ENCODE measurements at regions not wholly inside any gene's neighbourhood (a gene's known extent, or its start where the extent isn't known, plus 50 kb on each side); places are given as distances from the start of the nearest gene placed in this dataset.

GRCh38 chr15:98431171-98431570 is 217.2 kb upstream of the IGF1R start:
- Mint-ChIP-seq H3K4me3 (no peak overlapping the region), H3K27me3 (ENCODE audit: low read depth) (peaks cover 71% of the 10 kb centered on the region), H3K36me3 (ENCODE audit: low read depth) (no peaks in the 10 kb centered on the region), H3K4me1 (peaks cover 16% of the 10 kb centered on the region), H3K27ac (no peak overlapping the region), H3K9me3 (peaks cover 7% of the 10 kb centered on the region)
- TF ChIP-seq, protein P1, sequence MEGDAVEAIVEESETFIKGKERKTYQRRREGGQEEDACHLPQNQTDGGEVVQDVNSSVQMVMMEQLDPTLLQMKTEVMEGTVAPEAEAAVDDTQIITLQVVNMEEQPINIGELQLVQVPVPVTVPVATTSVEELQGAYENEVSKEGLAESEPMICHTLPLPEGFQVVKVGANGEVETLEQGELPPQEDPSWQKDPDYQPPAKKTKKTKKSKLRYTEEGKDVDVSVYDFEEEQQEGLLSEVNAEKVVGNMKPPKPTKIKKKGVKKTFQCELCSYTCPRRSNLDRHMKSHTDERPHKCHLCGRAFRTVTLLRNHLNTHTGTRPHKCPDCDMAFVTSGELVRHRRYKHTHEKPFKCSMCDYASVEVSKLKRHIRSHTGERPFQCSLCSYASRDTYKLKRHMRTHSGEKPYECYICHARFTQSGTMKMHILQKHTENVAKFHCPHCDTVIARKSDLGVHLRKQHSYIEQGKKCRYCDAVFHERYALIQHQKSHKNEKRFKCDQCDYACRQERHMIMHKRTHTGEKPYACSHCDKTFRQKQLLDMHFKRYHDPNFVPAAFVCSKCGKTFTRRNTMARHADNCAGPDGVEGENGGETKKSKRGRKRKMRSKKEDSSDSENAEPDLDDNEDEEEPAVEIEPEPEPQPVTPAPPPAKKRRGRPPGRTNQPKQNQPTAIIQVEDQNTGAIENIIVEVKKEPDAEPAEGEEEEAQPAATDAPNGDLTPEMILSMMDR (IDR thresholded peaks at IDR 0.05; ENCODE audit: unreplicated experiment in 3 of 3), result no peak

- H3K27me3 Mint-ChIP-seq (ENCODE audit: low read depth), result peaks cover 67% of the 10 kb centered on the region
- H3K9me3 Mint-ChIP-seq, result peaks cover 7% of the 10 kb centered on the region
- H3K36me3 Mint-ChIP-seq (ENCODE audit: low read depth), result no peaks in the 10 kb centered on the region
- H3K27ac Mint-ChIP-seq, result no peak overlapping the region
- H3K4me3 Mint-ChIP-seq, result no peak overlapping the region
- TF ChIP-seq, protein P1 (IDR thresholded peaks at IDR 0.05; ENCODE audit: unreplicated experiment in 3 of 3), result no peak
- peaks cover 8% of the 10 kb centered on the region for H3K4me1 Mint-ChIP-seq
Measured at GRCh38 chr15:98433346-98433745, 215.0 kb upstream of the IGF1R start.

- peaks cover 62% of the 10 kb centered on the region for H3K27me3 Mint-ChIP-seq (ENCODE audit: low read depth)
- H3K27ac Mint-ChIP-seq, result no peak overlapping the region
- H3K36me3 Mint-ChIP-seq (ENCODE audit: low read depth), result no peaks in the 10 kb centered on the region
- H3K9me3 Mint-ChIP-seq, result peaks cover 7% of the 10 kb centered on the region
- TF ChIP-seq, protein P1 (IDR thresholded peaks at IDR 0.05; ENCODE audit: unreplicated experiment in 3 of 3), result no peak
- H3K4me3 Mint-ChIP-seq, result no peak overlapping the region
- H3K4me1 Mint-ChIP-seq, result peaks cover 8% of the 10 kb centered on the region
Measured at GRCh38 chr15:98433856-98434255, 214.5 kb upstream of the IGF1R start.

- Mint-ChIP-seq H3K27me3 (ENCODE audit: low read depth) (peaks cover 28% of the 10 kb centered on the region), H3K36me3 (ENCODE audit: low read depth) (no peaks in the 10 kb centered on the region), H3K4me3 (no peak overlapping the region), H3K27ac (no peak overlapping the region), H3K9me3 (no peaks in the 10 kb centered on the region), H3K4me1 (peaks cover 15% of the 10 kb centered on the region)
- TF ChIP-seq, protein P1 (IDR thresholded peaks at IDR 0.05; ENCODE audit: unreplicated experiment in 3 of 3), result no peak
Measured at GRCh38 chr15:98437752-98438151, 210.6 kb upstream of the IGF1R start.

DNA sequence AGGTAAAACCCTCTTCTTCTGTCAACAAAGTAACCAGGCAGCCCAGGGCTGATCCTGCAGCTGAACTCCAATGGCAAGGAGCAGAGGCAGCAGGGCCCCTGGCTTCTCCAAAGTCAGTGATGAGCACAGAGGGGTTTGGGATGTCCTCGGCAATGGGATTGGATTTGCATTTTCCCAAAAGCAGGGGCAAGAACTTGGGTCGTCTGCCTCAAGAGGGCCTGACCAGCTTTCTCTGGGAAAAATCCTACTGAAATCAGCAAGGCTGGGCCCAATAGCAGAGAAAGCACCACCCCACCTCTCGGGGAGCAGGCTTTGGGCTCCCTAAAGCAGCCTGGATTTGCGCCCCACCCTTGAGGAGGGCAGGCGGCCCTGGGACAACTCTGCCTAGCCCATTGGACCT is 210.0 kb upstream of the IGF1R start:
- Mint-ChIP-seq H3K4me1 (peaks cover 20% of the 10 kb centered on the region), H3K9me3 (no peaks in the 10 kb centered on the region), H3K36me3 (ENCODE audit: low read depth) (no peaks in the 10 kb centered on the region), H3K27me3 (ENCODE audit: low read depth) (peaks cover 22% of the 10 kb centered on the region), H3K27ac (no peak overlapping the region), H3K4me3 (no peak overlapping the region)
- TF ChIP-seq, protein P1 (IDR thresholded peaks at IDR 0.05; ENCODE audit: unreplicated experiment in 3 of 3), result no peak

DNA sequence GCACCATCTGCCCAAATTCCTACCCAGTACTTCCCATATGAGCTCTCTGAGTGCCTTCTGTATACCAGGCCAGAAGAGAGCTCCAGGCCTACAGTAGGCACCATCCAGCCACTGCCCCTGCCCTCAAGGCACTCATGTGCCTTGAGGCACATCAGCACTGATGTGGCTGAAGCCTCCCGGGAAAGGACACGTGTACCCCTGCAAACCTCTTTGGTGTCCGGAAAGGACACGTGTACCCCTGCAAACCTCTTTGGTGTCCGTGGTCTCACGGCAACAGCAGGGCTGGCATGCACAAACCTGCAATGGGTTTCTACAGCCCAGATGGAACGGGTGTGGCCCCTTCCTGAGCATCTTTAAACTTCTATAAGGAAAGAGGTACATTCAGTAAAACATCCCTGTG is 209.4 kb upstream of the IGF1R start:
- Mint-ChIP-seq H3K4me1 (peaks cover 17% of the 10 kb centered on the region), H3K9me3 (no peaks in the 10 kb centered on the region), H3K4me3 (no peak overlapping the region), H3K36me3 (ENCODE audit: low read depth) (no peaks in the 10 kb centered on the region), H3K27me3 (ENCODE audit: low read depth) (peaks cover 19% of the 10 kb centered on the region), H3K27ac (no peak overlapping the region)
- TF ChIP-seq, protein P1 (IDR thresholded peaks at IDR 0.05; ENCODE audit: unreplicated experiment in 3 of 3), result no peak

Measured in nephron (organoid).